ENCODE measurements at regions not wholly inside any gene's neighbourhood (a gene's known extent, or its start where the extent isn't known, plus 50 kb on each side); places are given as distances from the start of the nearest gene placed in this dataset.
"Not testable (repeated sequence)": the region's sequence is repeated elsewhere in the genome, so short reads cannot be mapped to it uniquely, and the experiment has no call there.

GRCh38 chr3:64440498-64440897, 215.2 kb upstream of the PRICKLE2 start:
- no peak for TF ChIP-seq POLR2A (IDR thresholded peaks at IDR 0.05)
- TF ChIP-seq, protein P1, sequence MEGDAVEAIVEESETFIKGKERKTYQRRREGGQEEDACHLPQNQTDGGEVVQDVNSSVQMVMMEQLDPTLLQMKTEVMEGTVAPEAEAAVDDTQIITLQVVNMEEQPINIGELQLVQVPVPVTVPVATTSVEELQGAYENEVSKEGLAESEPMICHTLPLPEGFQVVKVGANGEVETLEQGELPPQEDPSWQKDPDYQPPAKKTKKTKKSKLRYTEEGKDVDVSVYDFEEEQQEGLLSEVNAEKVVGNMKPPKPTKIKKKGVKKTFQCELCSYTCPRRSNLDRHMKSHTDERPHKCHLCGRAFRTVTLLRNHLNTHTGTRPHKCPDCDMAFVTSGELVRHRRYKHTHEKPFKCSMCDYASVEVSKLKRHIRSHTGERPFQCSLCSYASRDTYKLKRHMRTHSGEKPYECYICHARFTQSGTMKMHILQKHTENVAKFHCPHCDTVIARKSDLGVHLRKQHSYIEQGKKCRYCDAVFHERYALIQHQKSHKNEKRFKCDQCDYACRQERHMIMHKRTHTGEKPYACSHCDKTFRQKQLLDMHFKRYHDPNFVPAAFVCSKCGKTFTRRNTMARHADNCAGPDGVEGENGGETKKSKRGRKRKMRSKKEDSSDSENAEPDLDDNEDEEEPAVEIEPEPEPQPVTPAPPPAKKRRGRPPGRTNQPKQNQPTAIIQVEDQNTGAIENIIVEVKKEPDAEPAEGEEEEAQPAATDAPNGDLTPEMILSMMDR (IDR thresholded peaks at IDR 0.05): no peak
- intact Hi-C loops (cut with DNase I): no loop called here
- Histone ChIP-seq H3K36me3 (no peaks in the 10 kb centered on the region), H3K27ac (no peak overlapping the region), H3K4me1 (peaks cover 7 to 18% of the 10 kb centered on the region in 2 donors), H3K9me3 (no peaks in the 10 kb centered on the region), H3K27me3 (no peaks in the 10 kb centered on the region), H3K4me3 (replicated peaks in 1 of 3) (no peak overlapping the region)
- DNase-seq: peak; percentile 19 to 35
- 78 to 87% methylated on average over 4 of the region's 4 CpGs for WGBS, 2 donors

DNA sequence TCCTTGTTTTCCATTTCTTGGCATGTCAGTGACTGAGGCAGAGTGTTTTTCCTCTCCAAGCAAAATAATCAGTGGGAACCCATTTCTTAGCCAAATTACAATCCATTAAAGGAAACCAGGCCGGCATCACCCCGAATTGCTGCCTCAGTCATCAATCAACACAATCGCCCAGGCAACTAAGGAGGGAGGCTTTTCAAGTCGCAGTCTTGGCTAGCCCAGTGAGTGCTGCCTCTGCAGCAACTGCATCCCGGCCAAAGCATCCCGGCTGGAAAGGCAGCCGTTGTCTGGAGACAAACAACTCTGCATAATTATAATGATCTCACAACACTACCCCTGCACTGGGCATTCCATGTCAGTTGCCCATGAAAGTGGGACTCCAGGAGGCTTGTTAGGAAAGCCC, 213.5 kb upstream of the PRICKLE2 start:
- WGBS, 2 donors: 59 to 60% methylated on average over 7 of the region's 7 CpGs
- H3K9me3 ChIP-seq: no peaks in the 10 kb centered on the region
- H3K4me3 ChIP-seq (replicated peaks in 1 of 3): no peak overlapping the region
- H3K4me1 ChIP-seq: peaks cover 0 to 10% of the 10 kb centered on the region in 2 donors
- intact Hi-C loops (cut with DNase I): no loop called here
- H3K27ac ChIP-seq: no peak overlapping the region
- TF ChIP-seq, protein P1 (IDR thresholded peaks at IDR 0.05): no peak
- TF ChIP-seq POLR2A (IDR thresholded peaks at IDR 0.05): no peak
- no peaks in the 10 kb centered on the region for H3K27me3 ChIP-seq
- DNase-seq: no peak
- H3K36me3 ChIP-seq: no peaks in the 10 kb centered on the region

GRCh38 chr3:64438066-64438465, 212.8 kb upstream of the PRICKLE2 start:
- intact Hi-C loops (cut with DNase I): no loop called here
- H3K27ac ChIP-seq: no peak overlapping the region
- no peaks in the 10 kb centered on the region for H3K27me3 ChIP-seq
- no peaks in the 10 kb centered on the region for H3K9me3 ChIP-seq
- no peak overlapping the region for H3K4me3 ChIP-seq (replicated peaks in 1 of 3)
- DNase-seq: no peak
- 66 to 74% methylated on average over 1 of the region's 1 CpG for WGBS, 2 donors
- H3K4me1 ChIP-seq: peaks cover 0 to 10% of the 10 kb centered on the region in 2 donors
- TF ChIP-seq POLR2A (IDR thresholded peaks at IDR 0.05): no peak
- TF ChIP-seq, protein P1 (IDR thresholded peaks at IDR 0.05): no peak
- H3K36me3 ChIP-seq: no peaks in the 10 kb centered on the region

- Histone ChIP-seq H3K4me1 (peaks cover 0 to 10% of the 10 kb centered on the region in 2 donors), H3K4me3 (replicated peaks in 1 of 3) (no peak overlapping the region), H3K27ac (no peak overlapping the region), H3K27me3 (no peaks in the 10 kb centered on the region), H3K36me3 (no peaks in the 10 kb centered on the region), H3K9me3 (no peaks in the 10 kb centered on the region)
- TF ChIP-seq, protein P1 (IDR thresholded peaks at IDR 0.05): no peak
- no peak for TF ChIP-seq POLR2A (IDR thresholded peaks at IDR 0.05)
- 90% methylated on average over 5 of the region's 5 CpGs for WGBS, 2 donors
- DNase-seq: no peak
- intact Hi-C loops (cut with DNase I): no loop called here
Observed at GRCh38 chr3:64437131-64437530, 211.9 kb upstream of the PRICKLE2 start.

DNA sequence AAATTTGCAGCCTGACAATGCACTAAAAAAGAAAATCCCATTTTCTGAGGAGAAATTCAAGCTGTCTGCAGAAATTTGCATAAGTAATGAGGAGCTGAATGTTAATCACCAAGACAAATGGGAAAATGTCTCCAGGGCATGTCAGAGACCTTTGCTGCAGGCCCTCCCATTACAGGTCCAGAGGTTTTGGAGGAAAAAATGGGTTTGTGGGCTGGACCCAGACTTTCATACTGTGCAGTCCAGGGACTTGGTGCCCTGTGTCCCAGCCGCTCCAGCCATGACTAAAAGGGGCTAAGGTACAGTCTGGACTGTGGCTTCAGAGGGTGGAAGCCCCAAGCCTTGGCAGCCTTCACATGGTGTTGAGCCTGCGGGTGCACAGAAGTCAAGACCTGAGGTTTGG, 209.8 kb upstream of the PRICKLE2 start:
- DNase-seq; H3K4me3 ChIP-seq (replicated peaks in 1 of 3); H3K27me3 ChIP-seq; intact Hi-C loops (cut with DNase I); H3K9me3 ChIP-seq; H3K4me1 ChIP-seq; H3K27ac ChIP-seq; H3K36me3 ChIP-seq: not testable (repeated sequence)
- WGBS, 2 donors: 94 to 97% methylated on average over 2 of the region's 2 CpGs

GRCh38 chr3:64432870-64433269, 207.6 kb upstream of the PRICKLE2 start:
- Histone ChIP-seq H3K4me1 (no peaks in the 10 kb centered on the region), H3K27me3 (no peaks in the 10 kb centered on the region), H3K27ac (no peak overlapping the region), H3K4me3 (replicated peaks in 1 of 3) (no peak overlapping the region), H3K36me3 (no peaks in the 10 kb centered on the region), H3K9me3 (no peaks in the 10 kb centered on the region)
- intact Hi-C loops (cut with DNase I): no loop called here
- TF ChIP-seq, protein P1 (IDR thresholded peaks at IDR 0.05): no peak
- no peak for TF ChIP-seq POLR2A (IDR thresholded peaks at IDR 0.05)
- WGBS, 2 donors: 89 to 95% methylated on average over 3 of the region's 3 CpGs
- no peak for DNase-seq
